Activated CD8-positive, alpha-beta T cell treated with anti-CD3 and anti-CD28 coated beads, Interleukin-2, amount 10 ng/mL, durations not matched to agents 7 days and 5 days (primary cell): ENCODE measurements at regions not wholly inside any gene's neighbourhood (a gene's known extent, or its start where the extent isn't known, plus 50 kb on each side); places are given as distances from the start of the nearest gene placed in this dataset.

Experiments
- ATAC-seq: fragments of 150-1000 bp; cut with Tn5 transposase; one replicate; pipeline ENCODE4 v1.10.0; 2021; ENCODE audit warnings: moderate library complexity
- CTCF ChIA-PET: fragments of 350-600 bp; sonication (Branson Sonifier 250); formaldehyde crosslinking; loops from one replicate; lab custom pipeline; 2021; ENCODE audit warnings: antibody characterized with exemption; lab: Charles Lee
- POLR2A ChIA-PET: fragments of 350-600 bp; sonication (Branson Sonifier 250); formaldehyde crosslinking; loops from one replicate; lab custom pipeline; 2021; ENCODE audit warnings: antibody characterized with exemption; lab: Charles Lee
- DNase-seq: peaks from one replicate; pipeline ENCODE4 v3.0.0-alpha.2; 2020
- H3K27ac Mint-ChIP-seq: one replicate; pipeline ENCODE4 v1.8.0; 2021; ENCODE audit warnings: mild to moderate bottlenecking, mixed read lengths
- H3K27me3 Mint-ChIP-seq: one replicate; pipeline ENCODE4 v1.8.0; 2021; ENCODE audit warnings: low read depth, mixed read lengths
- H3K36me3 Mint-ChIP-seq: one replicate; pipeline ENCODE4 v1.8.0; 2021; ENCODE audit warnings: low read depth, mixed read lengths
- H3K4me1 Mint-ChIP-seq: one replicate; pipeline ENCODE4 v1.8.0; 2021; ENCODE audit warnings: low read depth, mixed read lengths
- H3K4me3 Mint-ChIP-seq: one replicate; pipeline ENCODE4 v1.8.0; 2021; ENCODE audit warnings: mild to moderate bottlenecking, mixed read lengths
- H3K9me3 Mint-ChIP-seq: one replicate; pipeline ENCODE4 v1.8.0; 2022; ENCODE audit warnings: mixed read lengths; ENCODE audit not compliant: insufficient read depth

DNA sequence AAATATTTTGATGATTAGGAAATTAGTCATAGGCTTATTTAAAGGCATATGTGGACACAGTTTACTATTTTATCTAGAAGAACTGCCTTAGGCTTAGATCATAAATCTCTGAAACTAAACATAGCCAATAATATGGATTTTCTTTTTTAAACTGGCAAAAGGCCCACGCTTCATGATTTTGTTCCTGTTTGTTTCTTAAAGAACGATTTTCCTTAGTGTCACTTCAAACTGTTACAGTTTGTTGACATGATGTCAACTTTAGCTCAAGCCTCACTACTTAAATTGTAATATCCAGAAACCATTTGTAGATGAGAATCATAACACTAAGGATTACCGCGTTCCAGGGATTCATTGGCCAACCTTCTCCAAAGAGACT, 322.6 kb downstream of the HHIPL2 start:
- no peak for ATAC-seq
- Mint-ChIP-seq H3K4me1 (no peaks in the 10 kb centered on the region), H3K9me3 (peaks cover 7% of the 10 kb centered on the region)

DNA sequence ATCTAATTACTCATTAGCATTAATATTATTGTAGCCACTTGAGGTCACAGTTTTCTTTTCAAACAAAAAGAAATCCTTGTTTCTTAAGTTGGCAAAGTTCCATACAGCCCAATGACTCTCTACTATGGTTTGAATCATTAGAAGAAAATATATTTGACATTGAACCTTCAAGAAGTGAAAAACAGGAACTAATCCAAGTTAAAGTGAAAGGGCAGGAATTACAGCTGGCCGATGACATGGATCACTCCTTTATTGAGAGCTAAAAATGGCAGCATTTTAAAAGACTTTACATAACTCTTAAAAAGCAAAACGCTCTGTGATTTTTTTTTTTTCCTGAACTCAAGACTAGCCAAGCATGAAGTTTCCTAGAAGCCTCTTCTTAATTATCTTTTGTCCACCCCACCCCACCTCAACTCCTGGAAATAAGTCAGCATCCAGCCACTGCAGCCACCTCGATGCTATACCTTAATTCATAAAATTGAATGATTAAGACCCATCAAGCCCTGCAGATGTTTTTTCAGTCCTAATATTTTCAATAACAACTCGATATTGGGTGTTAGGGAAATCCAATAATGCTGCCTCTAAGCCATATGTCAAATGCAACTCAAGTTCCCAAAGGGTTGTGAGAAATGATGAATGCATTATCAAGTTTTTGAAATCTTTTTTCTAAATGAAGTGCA, 323.1 kb downstream of the HHIPL2 start:
- no peaks in the 10 kb centered on the region for H3K36me3 Mint-ChIP-seq
- H3K4me1 Mint-ChIP-seq: no peaks in the 10 kb centered on the region
- CTCF ChIA-PET: no interaction called here
- peaks cover 7% of the 10 kb centered on the region for H3K9me3 Mint-ChIP-seq
- no peaks in the 10 kb centered on the region for H3K27me3 Mint-ChIP-seq
- no peak overlapping the region for H3K27ac Mint-ChIP-seq
- no peak overlapping the region for H3K4me3 Mint-ChIP-seq
- POLR2A ChIA-PET: no interaction called here
- DNase-seq (no peak), ATAC-seq (no peak)

More for the DNA sequence above, 322.6 kb downstream of the HHIPL2 start:
- H3K27ac Mint-ChIP-seq: no peak overlapping the region
- ChIA-PET POLR2A (no interaction called here), CTCF (no interaction called here)
- no peak overlapping the region for H3K4me3 Mint-ChIP-seq
- no peaks in the 10 kb centered on the region for H3K27me3 Mint-ChIP-seq
- H3K36me3 Mint-ChIP-seq: no peaks in the 10 kb centered on the region
- DNase-seq: no peak

DNA sequence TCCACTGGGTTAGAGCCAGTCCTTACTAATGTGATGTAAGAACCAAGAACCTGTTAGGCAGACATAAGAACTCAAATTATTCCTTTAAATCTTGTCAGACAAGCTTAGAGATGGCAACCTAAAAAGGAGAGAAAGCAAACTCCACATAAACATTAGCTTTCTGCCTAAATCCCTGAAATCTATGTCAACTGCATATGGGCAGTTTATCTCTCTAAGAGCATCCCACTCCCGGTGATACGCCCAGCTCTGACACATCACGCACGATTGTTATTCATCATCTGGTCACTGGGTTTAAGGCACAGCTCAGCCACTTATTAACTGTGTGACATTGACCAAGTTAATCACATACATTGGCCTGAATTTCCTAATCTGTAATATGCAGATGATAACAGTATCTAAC, 323.7 kb downstream of the HHIPL2 start:
- CTCF ChIA-PET: no interaction called here
- POLR2A ChIA-PET: no interaction called here
- no peak for ATAC-seq

DNA sequence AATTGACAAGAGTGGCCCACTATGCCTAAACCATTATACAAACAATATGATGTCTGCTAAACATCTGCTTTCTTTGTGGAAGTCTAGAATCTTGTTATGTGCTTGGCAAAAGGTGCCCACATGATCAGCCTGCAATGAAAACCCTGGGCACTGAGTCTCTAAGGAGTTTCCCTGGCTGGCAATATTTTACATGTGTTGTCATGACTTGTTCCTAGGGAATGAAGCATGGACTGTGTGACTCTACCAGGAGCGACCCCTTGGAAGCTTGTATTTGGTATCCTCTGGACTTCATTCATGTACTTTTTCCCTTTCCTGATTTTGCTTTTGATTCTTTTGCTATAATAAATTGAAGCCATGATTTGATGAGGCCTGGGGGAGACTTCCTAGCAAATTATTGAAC, 324.9 kb downstream of the HHIPL2 start:
- POLR2A ChIA-PET: no interaction called here
- H3K27ac Mint-ChIP-seq: no peak overlapping the region
- CTCF ChIA-PET: no interaction called here
- no peak overlapping the region for H3K4me3 Mint-ChIP-seq
- peaks cover 5% of the 10 kb centered on the region for H3K9me3 Mint-ChIP-seq
- ATAC-seq (no peak), DNase-seq (no peak)
- H3K36me3 Mint-ChIP-seq: no peaks in the 10 kb centered on the region
- no peaks in the 10 kb centered on the region for H3K27me3 Mint-ChIP-seq
- no peaks in the 10 kb centered on the region for H3K4me1 Mint-ChIP-seq

More for the DNA sequence above, 323.7 kb downstream of the HHIPL2 start:
- H3K4me1 Mint-ChIP-seq: no peaks in the 10 kb centered on the region
- H3K27me3 Mint-ChIP-seq: no peaks in the 10 kb centered on the region
- H3K27ac Mint-ChIP-seq: no peak overlapping the region
- H3K4me3 Mint-ChIP-seq: no peak overlapping the region
- H3K9me3 Mint-ChIP-seq: peaks cover 7% of the 10 kb centered on the region
- no peak for DNase-seq
- H3K36me3 Mint-ChIP-seq: no peaks in the 10 kb centered on the region

DNA sequence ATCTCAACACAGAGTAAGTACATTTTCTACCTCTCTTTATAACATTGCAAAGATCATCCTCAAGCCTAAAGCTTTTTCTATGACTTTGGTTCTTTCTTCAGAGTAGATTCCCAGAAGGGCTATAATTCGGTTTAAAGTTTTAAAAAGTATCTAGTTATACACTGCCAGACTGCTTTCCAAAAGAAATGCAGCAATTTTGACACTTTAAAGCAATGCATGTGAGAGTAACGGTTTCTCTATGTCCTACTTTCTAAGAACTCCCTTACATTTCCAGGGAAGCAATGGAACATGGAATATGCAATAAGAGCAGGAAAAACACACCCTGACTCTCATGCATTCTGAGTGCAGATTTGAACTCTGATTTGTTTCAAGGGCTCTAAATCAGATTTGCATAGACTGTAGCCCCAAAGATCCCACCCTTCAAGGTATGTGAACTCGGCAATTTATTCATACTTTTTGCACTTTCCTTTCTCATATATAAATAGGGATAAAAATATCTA, 331.6 kb downstream of the HHIPL2 start:
- Mint-ChIP-seq H3K36me3 (no peaks in the 10 kb centered on the region), H3K27ac (no peak overlapping the region), H3K27me3 (no peaks in the 10 kb centered on the region), H3K4me1 (no peaks in the 10 kb centered on the region), H3K9me3 (no peaks in the 10 kb centered on the region), H3K4me3 (no peak overlapping the region)
- ATAC-seq (no peak), DNase-seq (no peak)
- ChIA-PET CTCF (no interaction called here), POLR2A (no interaction called here)

DNA sequence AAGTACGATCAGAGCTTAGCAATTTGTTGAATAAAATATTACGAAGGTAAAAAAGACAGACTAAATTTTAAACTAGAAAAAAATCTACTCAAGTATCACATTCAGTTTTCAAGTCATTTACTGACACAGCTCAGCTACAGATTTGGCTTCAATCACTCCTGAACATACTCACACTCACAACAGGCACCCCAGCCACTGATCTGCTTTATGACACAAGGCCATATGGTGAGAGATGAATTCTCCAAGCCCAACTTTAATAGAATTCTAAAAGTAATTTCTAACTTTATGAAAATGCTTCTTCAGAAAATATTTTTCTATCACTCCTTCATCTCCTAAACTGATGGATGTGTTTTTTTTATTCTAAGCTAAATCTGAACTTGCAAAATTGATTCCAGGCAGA, 337.1 kb downstream of the HHIPL2 start:
- ChIA-PET POLR2A (no interaction called here), CTCF (no interaction called here)
- Mint-ChIP-seq H3K4me1 (no peaks in the 10 kb centered on the region), H3K36me3 (no peaks in the 10 kb centered on the region), H3K4me3 (no peak overlapping the region), H3K9me3 (no peaks in the 10 kb centered on the region), H3K27ac (no peak overlapping the region), H3K27me3 (no peaks in the 10 kb centered on the region)
- ATAC-seq: no peak
- DNase-seq: no peak

DNA sequence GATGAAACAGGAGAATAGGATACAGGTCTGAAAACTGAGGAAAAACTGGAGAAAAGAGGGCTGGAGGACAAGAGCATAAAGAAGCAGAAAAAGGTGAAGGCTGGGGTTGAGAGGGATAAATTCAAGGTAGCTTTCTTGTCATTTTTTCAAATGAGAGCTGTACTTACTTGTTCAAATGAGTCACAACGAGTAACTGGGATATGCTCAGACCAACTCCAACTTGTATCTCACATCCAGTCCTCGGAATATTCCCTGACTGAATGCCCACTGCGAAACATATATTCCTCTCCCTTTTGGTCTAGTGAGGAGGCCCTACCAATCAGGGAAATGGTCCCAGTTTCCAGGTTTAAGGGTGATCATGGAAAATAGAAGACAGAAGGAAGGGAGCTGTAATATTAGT, 343.4 kb downstream of the HHIPL2 start:
- no peaks in the 10 kb centered on the region for H3K9me3 Mint-ChIP-seq
- ATAC-seq: no peak
- ChIA-PET CTCF (no interaction called here), POLR2A (no interaction called here)
- no peaks in the 10 kb centered on the region for H3K27me3 Mint-ChIP-seq
- no peak overlapping the region for H3K27ac Mint-ChIP-seq
- no peaks in the 10 kb centered on the region for H3K4me1 Mint-ChIP-seq
- no peak for DNase-seq
- no peaks in the 10 kb centered on the region for H3K36me3 Mint-ChIP-seq
- no peak overlapping the region for H3K4me3 Mint-ChIP-seq

DNA sequence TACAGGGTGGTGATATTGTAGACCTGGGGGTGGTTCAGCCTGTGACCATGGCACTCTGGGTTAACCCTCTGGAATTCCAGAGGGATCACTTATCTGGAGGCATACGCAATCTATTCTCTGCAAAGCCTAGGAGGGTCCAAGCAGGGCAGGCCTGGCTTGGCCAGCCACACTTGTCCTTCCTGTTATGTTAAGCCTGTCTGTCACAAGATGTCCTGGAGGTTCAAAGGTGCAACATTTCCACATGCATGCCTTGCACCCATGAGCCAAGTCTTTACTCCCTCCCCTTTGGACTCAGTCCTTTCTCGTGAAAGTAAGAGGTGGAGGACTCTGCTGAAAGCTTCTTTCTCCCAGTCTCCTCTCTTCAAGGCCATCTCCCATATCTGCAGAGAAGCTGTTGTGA, 345.1 kb downstream of the HHIPL2 start:
- H3K36me3 Mint-ChIP-seq: no peaks in the 10 kb centered on the region
- H3K27me3 Mint-ChIP-seq: no peaks in the 10 kb centered on the region
- POLR2A ChIA-PET: no interaction called here
- H3K4me3 Mint-ChIP-seq: no peak overlapping the region
- H3K27ac Mint-ChIP-seq: no peak overlapping the region
- ATAC-seq: no peak
- CTCF ChIA-PET: no interaction called here
- H3K9me3 Mint-ChIP-seq: no peaks in the 10 kb centered on the region
- no peak for DNase-seq
- H3K4me1 Mint-ChIP-seq: no peaks in the 10 kb centered on the region

DNA sequence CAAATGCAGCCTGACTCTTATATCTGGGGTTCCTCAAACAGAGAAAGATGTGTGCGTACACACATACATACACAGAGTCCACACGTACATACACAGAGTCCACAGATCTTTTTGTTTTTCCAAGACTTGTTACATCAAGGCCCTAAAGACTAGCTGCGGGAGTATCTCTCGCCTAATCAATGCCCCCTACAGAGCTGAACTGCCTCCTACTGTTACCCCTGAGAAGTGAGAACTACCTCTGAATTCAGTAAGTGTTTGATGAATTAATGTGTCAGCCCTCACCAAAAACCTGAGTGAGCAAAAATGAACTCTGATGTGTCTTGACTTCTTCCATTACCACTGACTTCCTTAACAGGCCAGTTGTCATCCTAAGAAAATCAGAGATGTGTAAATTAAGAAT, 351.2 kb downstream of the HHIPL2 start:
- Mint-ChIP-seq H3K27me3 (no peaks in the 10 kb centered on the region), H3K9me3 (no peaks in the 10 kb centered on the region), H3K4me1 (no peaks in the 10 kb centered on the region), H3K36me3 (no peaks in the 10 kb centered on the region), H3K4me3 (no peak overlapping the region), H3K27ac (no peak overlapping the region)
- POLR2A ChIA-PET: no interaction called here
- DNase-seq (no peak), ATAC-seq (no peak)
- CTCF ChIA-PET: no interaction called here

DNA sequence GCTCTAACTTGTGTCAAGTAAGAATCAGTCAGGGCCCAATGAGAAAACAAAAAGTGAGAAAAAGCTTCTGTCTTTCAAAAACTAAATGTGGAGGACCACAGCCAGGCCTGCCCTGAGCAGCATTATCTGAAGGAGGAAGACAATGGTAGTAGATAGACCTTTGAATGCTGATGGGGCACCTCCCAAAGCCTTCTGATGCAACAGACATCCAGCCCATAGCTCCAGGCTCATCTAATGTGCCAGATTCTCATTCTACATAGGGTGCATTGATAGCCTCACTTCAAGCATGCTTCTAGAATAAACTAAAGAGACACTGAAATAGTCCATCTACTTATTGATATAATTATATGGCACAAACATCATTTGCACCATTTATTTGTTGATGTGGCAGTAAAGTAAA, 351.6 kb downstream of the HHIPL2 start:
- no peaks in the 10 kb centered on the region for H3K9me3 Mint-ChIP-seq
- H3K27me3 Mint-ChIP-seq: no peaks in the 10 kb centered on the region
- ATAC-seq (no peak), DNase-seq (no peak)
- ChIA-PET POLR2A (no interaction called here), CTCF (no interaction called here)
- H3K4me3 Mint-ChIP-seq: no peak overlapping the region
- H3K36me3 Mint-ChIP-seq: no peaks in the 10 kb centered on the region
- no peak overlapping the region for H3K27ac Mint-ChIP-seq
- no peaks in the 10 kb centered on the region for H3K4me1 Mint-ChIP-seq

DNA sequence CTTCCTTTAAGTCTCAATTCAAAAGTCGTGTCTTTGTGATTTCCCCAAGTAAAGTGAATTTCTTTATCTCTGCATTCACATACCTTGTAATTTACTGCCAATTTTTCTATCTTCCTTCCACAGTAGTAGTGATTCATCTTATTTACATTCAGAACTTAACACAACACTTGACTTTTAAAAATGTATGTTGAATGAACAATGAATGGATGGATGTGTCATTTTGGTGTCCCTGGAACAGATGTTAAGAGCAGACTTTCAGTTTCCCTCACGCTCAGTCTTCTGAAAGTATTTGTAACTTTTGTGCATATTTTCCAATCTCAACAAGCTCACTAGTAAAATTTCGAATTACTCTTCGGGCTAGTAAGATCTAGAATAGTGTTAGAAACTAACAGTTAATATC, 352.0 kb downstream of the HHIPL2 start:
- no peak for DNase-seq
- Mint-ChIP-seq H3K4me1 (no peaks in the 10 kb centered on the region), H3K27me3 (no peaks in the 10 kb centered on the region), H3K4me3 (no peak overlapping the region), H3K36me3 (no peaks in the 10 kb centered on the region), H3K27ac (no peak overlapping the region), H3K9me3 (no peaks in the 10 kb centered on the region)
- ChIA-PET CTCF (no interaction called here), POLR2A (no interaction called here)
- no peak for ATAC-seq

DNA sequence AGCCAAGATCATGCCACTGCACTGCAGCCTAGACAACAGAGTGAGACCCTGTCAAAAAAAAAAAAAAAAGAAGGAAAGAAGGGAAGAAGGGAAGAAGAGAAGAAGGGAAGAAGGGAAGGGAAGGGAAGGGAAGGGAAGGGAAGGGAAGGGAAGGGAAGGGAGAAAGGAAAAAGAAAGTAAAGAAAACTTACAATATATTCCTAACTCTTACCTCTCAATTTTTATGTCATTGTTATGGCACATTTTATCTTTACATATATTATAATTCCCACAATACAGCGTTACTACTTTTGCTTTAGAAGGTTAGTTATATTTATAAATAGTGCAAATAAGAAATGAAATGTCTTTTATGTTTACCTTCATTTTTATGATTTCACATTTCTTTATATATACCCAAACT, 358.7 kb downstream of the HHIPL2 start:
- CTCF ChIA-PET: no interaction called here
- no peak for ATAC-seq
- POLR2A ChIA-PET: no interaction called here
- Mint-ChIP-seq H3K4me3 (no peak overlapping the region), H3K36me3 (no peaks in the 10 kb centered on the region), H3K9me3 (no peaks in the 10 kb centered on the region), H3K27me3 (no peaks in the 10 kb centered on the region), H3K4me1 (no peaks in the 10 kb centered on the region), H3K27ac (no peak overlapping the region)
- no peak for DNase-seq
